Activated naive CD4-positive, alpha-beta T cell treated with anti-CD3 and anti-CD28 coated beads, Interleukin-2, amount 50 U/mL, for 72 hours (primary cell): ENCODE measurements at regions not wholly inside any gene's neighbourhood (a gene's known extent, or its start where the extent isn't known, plus 50 kb on each side); places are given as distances from the start of the nearest gene placed in this dataset.
A peak's percentile ranks its signal among the peaks of the same experiment; 100 is the strongest.

Experiments
- ATAC-seq, 2 donors: fragments of 150-1000 bp; cut with Tn5 transposase; 2 replicates each; pipeline ENCODE4 v1.10.0; 2021; ENCODE audit warnings: mild to moderate bottlenecking in 2 of 2, moderate library complexity in 2 of 2
- DNase-seq, 2 donors: peaks; one replicate each; pipeline ENCODE4 v3.0.0; 2021 to 2022; ENCODE audit warnings: low spot score in 2 of 2
- H3K27ac Mint-ChIP-seq, 2 donors: one replicate each; pipeline ENCODE4 v1.8.0; 2022; ENCODE audit warnings: mild to moderate bottlenecking in 2 of 2, mixed read lengths in 2 of 2
- H3K36me3 Mint-ChIP-seq, 2 donors: one replicate each; pipeline ENCODE4 v1.8.0; 2022; ENCODE audit warnings: mixed read lengths in 2 of 2
- H3K9me3 Mint-ChIP-seq, 2 donors: one replicate each; pipeline ENCODE4 v1.8.0; 2022; ENCODE audit warnings: mixed read lengths in 2 of 2

DNA sequence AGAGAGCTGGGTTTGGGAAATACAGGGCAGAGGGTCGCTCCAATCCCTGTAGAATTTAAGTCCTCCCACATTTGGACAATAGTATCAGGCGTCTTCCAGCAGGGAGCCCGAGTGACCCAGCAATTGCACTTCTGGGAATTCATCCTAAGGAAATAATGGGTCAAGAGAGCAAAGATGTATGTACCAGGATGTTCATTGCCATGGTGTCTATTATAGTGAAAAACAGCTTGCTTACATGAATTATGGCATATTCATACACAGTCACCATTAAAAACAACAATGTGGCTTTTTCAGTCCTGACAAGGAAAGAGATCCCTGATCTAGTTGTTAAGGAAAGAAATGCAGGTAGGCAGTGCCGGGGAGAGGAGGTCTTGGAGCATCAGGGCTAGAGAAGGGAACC, 167.7 kb downstream of the PJA1 start:
- no peaks in the 10 kb centered on the region for H3K9me3 Mint-ChIP-seq
- no peak for DNase-seq

DNA sequence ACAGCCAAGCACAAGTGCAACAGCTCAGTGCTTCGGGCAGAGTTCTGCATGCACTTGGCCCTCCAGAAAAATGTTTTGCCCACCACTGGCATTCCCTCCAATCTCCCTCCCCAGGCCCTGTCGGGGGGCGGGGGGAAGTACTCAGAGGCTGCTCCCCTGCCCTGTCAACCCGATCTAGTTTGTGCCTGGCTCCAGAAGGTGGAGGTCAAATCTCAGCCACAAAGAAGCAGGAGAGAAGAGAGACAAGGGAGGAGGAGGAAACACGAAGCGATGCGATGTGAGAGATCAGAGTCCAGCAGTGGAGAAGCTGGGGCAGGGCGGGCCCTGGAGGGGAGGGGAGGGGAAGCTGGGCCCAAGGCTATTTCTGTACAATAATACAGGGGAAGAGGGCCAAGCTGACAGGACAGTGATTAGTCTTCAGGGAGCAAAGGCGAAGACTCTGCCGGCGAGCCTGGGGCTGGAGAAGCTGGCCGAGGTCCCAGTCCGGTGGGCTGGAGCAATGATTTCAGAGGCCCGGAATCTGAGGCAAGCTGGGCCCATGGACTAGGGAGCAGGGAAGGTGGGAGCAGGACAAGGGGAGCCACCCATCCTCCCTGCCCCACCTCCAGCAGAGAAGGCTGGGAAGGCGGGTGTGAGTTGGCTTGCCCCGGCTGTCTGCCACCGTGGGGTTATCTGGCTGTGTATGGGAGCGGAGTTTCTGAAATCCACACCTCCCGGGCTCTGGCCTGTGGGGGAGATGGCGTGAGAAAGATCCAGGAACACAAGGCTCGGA, 167.1 kb downstream of the EFNB1 start:
- H3K36me3 Mint-ChIP-seq, result no peaks in the 10 kb centered on the region
- DNase-seq (no peak), ATAC-seq (no peak)

More for the DNA sequence above, 167.7 kb downstream of the PJA1 start:
- Mint-ChIP-seq H3K27ac (no peak overlapping the region), H3K36me3 (no peaks in the 10 kb centered on the region)
- ATAC-seq, result no peak

DNA sequence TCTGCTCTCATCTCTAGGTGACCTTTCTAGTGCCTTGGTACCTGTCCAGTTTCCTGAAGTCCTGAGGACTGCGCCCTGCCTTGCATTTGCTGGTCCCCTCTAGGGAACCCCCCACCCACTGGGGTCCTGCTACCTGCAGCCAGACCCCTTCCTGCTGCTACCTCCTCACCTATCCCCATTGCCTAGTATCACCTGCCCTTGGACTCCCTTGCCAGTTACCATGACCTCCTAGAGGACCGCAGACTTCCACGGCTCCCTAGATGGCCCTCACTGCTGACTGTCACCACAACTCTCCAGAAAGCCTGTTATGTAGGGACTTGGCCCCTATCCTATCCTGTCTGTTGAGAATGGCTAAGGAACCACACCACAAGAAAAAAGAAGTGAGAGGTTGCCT, 166.6 kb downstream of the EFNB1 start:
- Mint-ChIP-seq H3K27ac (no peak overlapping the region), H3K9me3 (no peaks in the 10 kb centered on the region), H3K36me3 (no peaks in the 10 kb centered on the region)
- DNase-seq, result no peak
- no peak for ATAC-seq

More for the DNA sequence above, 167.1 kb downstream of the EFNB1 start:
- Mint-ChIP-seq H3K9me3 (no peaks in the 10 kb centered on the region), H3K27ac (no peak overlapping the region)

DNA sequence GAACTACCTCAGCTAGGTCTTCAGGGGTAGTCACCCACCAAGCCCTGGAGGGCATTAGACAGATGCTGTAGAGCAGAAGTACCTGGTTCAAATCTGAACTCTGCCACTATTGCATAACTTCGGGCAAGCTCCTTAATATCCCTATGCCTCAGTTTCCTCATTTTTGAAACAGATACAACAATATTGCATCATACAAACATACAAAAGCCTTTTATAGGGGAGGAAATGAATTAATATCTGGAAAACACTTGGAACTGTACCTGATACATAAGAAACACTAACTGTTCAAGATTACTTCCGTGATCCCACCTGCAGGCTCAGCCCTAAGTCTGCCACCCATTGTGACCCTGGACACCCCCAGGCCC, 166.1 kb downstream of the EFNB1 start:
- DNase-seq (no peak), ATAC-seq (no peak)
- H3K27ac Mint-ChIP-seq, result no peak overlapping the region
- no peaks in the 10 kb centered on the region for H3K9me3 Mint-ChIP-seq
- no peaks in the 10 kb centered on the region for H3K36me3 Mint-ChIP-seq

DNA sequence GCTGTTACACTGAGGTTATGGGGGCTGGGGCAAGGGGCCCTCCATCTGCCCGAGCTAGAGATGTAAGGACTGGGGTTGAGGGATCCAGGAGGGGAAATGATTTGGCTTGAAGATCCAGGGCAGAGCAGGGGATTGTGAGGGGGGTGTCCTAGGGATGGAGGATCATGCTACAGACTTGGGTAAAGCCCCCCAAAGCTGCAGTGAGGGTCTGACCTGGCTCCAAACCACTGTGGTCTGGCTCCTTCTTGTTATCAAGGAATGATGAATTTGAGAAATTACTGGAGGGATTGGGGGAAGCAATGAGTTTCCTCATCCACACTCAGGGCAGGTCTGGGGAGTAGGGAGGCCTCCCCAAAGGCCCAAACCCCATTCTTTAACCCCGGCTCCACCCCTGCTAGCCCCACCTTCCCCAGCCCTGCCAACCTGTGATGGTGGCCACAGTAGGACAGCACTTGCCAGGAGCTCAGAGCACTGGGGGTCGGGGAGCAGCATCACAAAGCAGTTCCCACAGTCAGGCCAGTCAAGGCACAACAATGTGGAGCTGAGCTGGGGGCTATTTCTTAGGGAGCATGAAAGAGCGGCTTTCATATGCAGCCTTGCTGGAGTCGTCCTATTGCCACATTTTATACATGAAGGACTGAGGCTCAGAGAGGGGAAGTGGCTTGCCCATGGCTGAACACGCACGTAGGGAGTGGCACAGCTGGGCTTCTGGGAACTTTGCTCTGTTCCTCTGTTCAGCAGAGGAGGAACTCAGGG, 165.5 kb downstream of the EFNB1 start:
- no peak for DNase-seq
- no peak for ATAC-seq
- Mint-ChIP-seq H3K36me3 (no peaks in the 10 kb centered on the region), H3K27ac (no peak overlapping the region), H3K9me3 (no peaks in the 10 kb centered on the region)

DNA sequence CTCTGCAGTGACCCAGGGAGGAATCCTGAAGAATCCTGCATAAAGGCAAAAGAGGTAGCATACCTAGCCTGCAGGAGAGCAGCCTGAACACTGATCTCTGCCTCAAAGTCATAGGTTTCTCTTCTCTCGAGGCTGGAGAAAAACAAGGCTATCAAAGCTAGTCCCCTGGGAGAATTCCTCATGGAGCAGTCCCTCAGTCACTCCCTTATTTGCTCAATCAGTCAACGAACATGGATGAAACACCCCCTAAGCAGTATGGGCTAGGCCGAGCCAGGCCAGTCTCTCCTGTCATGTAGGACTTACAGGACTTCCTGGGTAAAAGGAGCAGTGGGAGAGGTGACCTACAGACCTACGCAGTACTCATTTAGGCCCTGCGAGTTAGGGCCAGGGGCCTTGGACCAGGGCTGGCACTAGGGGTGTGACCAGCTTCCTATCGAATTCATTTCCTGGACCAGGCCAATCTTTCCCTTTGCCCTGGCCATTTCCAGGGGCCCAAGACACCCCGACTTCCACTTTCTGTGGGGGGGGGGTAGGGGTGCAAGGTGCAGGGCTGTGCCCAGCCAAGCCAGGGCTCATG, 164.1 kb downstream of the EFNB1 start:
- H3K9me3 Mint-ChIP-seq, result no peaks in the 10 kb centered on the region
- DNase-seq, result no peak
- ATAC-seq, result no peak
- H3K27ac Mint-ChIP-seq, result no peak overlapping the region
- H3K36me3 Mint-ChIP-seq, result no peaks in the 10 kb centered on the region

DNA sequence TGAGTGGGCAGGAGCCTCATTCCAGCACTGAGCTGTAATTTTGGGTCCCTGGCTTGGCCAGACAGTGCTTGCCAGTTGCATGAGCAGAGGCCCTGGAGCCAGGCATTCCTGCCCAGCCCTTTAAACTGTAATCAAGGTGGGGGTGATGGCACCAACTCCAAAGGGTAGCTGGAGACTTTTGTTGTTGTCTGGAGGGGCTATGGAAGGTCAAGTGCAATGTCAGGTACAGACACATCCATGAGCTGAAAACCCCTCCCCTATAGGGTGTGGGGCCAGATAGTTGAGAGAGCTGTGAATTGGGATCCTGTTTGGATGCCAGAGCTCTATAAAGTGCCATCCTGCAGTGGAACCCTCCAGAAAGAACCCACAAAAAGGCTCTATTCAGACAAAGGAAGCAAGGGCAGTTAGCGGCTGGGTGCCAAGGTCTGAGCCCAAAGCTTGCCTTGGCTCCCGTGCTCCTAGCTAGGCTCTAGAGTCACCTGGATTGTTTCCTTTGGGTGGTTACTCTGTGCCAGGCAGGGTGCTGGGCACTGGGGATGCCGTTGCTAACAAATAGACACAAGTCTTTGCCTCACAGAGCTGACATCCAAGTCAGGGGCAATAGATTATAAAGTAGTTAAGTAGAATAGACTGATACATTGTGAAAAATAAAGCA, 163.0 kb downstream of the EFNB1 start:
- ATAC-seq (no peak), DNase-seq (no peak)
- H3K9me3 Mint-ChIP-seq, result no peaks in the 10 kb centered on the region
- H3K27ac Mint-ChIP-seq, result peak overlapping the region in 1 of 2 donors; percentile 5
- H3K36me3 Mint-ChIP-seq, result no peaks in the 10 kb centered on the region

DNA sequence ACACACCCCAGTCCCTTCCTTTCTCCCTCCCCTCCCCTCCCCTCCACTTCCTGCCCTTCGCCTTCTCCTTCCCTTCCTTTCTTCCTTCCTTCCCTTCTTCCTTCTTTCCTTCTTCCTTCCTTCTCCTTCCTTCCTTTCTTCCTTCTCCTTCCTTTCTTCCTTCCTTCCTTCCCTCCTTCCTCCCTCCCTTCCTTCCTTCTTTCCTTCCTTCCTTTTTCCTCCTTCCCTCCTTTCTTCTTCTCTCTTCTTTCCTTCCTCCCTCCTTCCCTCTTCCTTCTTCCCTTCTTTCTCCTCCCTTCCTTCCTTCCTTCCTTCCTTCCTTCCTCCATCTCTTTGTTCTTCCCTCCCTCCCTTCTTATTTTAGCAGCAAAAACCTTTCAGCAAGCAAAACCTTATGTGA, 162.1 kb downstream of the EFNB1 start:
- DNase-seq (no peak), ATAC-seq (no peak)
- Mint-ChIP-seq H3K9me3 (no peaks in the 10 kb centered on the region), H3K27ac (no peak overlapping the region), H3K36me3 (no peaks in the 10 kb centered on the region)

DNA sequence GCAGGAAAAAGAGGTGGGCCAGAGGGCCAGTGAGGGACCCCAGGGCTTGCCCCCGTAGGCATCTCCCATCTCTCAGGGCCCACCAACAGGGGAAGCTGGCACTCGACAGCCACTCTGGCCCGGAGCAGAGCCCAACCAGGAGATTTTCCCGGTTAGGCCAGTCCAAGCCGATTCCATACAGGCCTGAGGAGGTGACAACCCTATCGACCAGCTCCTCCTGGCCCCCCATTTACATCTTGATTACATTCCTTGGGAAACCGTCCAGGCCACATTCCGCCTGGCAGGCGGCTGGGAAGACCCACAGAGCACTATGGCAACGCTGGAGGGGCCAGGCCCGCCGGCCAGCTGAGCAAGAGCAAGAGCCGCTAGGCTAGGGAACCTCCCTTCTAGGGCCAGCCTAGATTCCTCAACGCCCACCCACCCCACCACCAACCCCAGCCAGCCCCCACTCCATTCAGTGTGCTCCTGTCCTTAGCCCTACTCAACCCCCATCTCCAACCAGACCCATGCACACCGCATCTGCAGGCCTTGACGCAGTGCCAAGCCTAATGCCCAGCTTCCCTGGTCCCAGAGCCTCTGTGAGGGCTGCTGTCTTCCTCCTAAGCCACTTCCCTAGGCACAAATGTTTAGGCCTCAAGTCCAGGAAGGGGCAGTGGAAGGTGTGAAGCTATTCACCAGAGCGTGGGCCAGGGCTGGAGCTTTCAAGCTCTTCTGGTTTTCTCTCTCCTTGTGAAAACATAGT, 161.2 kb downstream of the EFNB1 start:
- DNase-seq, result no peak
- Mint-ChIP-seq H3K27ac (no peak overlapping the region), H3K9me3 (no peaks in the 10 kb centered on the region), H3K36me3 (no peaks in the 10 kb centered on the region)
- no peak for ATAC-seq

DNA sequence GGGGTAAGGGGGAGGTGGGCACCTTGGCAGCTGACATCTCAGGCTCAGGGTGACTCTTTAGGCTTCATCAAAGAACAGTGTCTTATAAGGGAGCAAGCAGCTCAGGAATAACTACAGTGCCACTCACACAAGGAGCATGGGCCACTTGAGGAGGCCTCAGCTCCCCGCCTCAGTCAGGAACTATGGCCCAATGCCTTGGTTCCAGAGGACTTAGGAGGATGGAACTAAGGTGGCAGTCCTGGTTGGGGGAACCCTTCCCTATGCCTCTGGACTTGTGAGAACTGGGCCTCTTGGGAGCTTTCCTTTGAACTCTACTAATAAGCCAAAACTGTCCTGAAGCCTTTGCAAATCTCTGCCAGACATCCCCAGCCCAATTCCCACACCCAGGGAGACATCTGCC, 160.6 kb downstream of the EFNB1 start:
- H3K36me3 Mint-ChIP-seq, result no peaks in the 10 kb centered on the region
- no peaks in the 10 kb centered on the region for H3K9me3 Mint-ChIP-seq
- no peak for ATAC-seq
- no peak for DNase-seq
- H3K27ac Mint-ChIP-seq, result no peak overlapping the region

DNA sequence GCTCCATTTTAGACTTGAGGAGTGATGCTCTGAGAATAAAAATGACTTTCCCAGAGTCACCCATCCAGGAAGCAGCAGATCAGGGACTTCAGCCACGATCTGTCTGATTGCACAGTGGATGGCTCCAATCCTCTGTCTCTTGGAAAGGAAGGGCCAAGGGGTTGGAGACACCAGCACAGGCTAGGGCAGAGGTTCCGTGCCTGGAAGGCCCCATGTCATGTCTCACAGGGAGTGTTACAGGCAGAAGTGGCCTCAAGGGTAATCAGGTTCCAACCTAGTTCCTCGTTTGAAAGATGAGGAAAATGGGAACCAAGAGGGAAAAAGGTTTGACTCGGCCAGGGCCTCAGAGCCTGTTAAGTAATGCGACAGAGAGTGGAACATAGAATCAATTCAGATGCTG, 160.0 kb downstream of the EFNB1 start:
- ATAC-seq (no peak), DNase-seq (no peak)
- Mint-ChIP-seq H3K9me3 (no peaks in the 10 kb centered on the region), H3K27ac (no peak overlapping the region), H3K36me3 (no peaks in the 10 kb centered on the region)

DNA sequence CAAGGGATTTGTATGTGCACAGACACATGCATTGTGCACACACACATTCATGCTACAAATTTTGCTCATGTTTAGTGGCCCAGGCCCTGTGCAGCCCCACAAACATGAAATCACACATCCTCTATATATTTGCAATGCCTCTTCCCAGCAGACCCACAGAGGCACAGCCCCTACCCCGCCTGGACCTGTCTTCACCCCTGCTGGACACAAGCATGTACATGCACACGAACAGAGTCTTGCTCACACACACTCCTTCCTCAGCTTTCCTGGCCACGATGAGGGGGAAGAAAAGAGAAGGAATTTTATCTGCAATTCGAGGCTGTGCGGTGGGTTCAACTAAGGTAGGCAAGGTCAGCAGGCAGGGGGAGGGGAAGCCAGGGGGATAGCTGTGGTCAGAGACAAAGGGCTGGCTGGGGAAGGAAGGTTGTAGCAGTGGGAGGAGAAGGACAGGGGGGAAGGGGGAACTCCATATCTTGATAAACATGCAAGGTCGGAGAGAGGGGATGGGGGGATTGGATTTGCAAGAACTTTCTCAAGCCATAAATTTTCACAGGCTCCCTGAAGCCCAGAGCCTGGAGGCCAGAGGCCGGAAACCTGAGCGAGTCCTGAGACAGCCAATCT, 156.4 kb downstream of the EFNB1 start:
- H3K9me3 Mint-ChIP-seq, result no peaks in the 10 kb centered on the region
- no peaks in the 10 kb centered on the region for H3K36me3 Mint-ChIP-seq
- H3K27ac Mint-ChIP-seq, result no peak overlapping the region
- DNase-seq (no peak), ATAC-seq (no peak)

DNA sequence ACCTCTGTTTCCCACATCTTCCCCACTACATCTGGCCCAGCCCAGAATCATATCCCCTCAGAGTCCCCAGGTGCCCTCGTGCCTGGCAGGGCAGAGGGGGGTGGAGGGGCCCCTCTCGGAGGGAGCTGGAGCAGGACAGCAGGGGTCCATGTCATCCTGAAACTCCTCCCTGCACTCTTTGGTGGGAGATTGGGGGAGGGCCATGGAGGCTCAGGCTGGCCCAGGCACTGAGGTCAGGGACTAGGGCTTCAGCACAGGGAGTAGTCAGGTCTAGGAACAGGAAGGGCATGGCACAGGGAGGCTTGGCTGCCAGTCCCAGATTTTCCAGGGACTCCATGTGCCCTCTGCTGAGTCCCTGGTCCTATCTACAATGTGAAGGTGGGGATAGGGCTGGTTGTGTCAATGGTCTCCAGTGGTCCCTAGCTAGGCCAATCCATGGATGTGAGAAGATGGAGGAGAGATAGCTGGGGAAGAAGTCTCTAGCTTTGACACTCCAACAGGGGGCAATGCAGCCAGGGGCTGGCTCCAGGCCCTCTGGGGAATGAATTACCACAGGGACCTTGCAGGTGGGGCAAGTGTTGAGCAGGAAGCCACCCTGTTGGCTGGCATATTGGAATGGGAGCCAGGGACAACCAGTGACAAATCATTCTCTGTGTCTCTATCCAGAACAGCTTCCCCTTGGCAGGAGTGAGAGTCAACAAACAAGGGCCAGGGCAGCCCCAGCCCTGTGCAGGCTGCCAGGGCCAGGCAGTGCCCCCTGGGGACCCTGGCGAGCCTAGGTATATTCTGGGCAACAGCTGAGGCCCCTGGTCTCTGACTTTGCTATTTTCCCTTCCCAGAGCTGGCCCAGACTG, 154.4 kb downstream of the EFNB1 start:
- DNase-seq (no peak), ATAC-seq (no peak)
- no peaks in the 10 kb centered on the region for H3K9me3 Mint-ChIP-seq
- H3K27ac Mint-ChIP-seq, result no peak overlapping the region
- no peaks in the 10 kb centered on the region for H3K36me3 Mint-ChIP-seq

DNA sequence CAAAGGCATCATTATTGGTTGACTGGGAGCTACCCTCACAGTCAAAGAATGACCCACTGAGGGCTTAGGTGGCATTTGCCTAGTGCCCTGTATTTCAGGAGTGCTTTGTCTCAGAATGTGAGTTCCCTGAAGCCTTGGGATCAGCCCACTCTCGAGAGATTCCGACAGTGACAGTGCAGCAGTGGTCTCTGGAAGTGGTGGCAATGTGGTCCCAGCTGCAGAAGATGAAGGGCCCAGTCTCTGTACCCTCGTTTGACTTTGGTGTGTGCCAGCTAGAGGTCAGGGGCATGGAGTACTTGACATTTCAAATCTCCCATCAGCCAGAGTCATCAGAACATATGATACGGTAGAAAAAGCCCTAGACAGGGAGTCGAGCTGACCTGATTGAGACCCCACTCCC, 153.7 kb downstream of the EFNB1 start:
- no peaks in the 10 kb centered on the region for H3K36me3 Mint-ChIP-seq
- H3K27ac Mint-ChIP-seq, result no peak overlapping the region
- no peak for ATAC-seq
- no peaks in the 10 kb centered on the region for H3K9me3 Mint-ChIP-seq
- no peak for DNase-seq

DNA sequence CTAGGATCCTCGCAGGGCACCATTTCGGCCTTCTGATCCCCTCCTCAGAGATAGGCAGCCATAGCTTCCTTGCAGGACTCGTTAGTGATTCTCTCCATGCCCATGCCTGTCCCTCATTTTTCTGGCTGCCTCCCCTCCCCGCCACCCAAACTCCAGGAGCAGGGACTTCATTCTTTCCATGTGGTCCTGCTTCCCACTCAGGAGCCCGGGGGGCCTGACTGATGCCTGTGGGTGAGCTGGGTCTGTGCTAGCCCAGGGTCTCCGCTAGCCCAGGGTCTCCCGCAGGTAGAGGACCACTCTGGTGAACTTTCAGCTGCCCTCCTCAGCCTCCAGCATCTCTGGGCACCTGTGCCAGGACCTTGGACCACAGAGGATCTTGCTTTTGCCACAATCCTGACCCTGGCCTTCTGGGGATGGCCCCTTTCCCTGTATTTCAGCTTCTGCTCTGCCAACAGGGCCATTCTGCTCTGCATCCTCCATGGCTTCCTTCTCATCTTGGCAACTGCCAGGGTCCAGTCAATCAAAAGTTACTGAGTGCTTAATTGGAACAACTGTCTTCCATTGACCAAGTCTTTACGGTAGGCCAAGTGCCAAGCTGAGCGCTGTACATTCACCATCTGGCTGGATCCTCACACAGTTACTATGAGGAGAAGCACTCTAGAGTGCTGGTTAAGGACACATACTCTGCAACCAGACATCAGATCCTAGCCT, 152.2 kb downstream of the EFNB1 start:
- Mint-ChIP-seq H3K9me3 (peaks cover 0 to 6% of the 10 kb centered on the region in 2 donors), H3K27ac (no peak overlapping the region), H3K36me3 (peaks cover 0 to 6% of the 10 kb centered on the region in 2 donors)
- DNase-seq (no peak), ATAC-seq (no peak)
